IPS-11a (cell line): ENCODE measurements at regions not wholly inside any gene's neighbourhood (a gene's known extent, or its start where the extent isn't known, plus 50 kb on each side); places are given as distances from the start of the nearest gene placed in this dataset.
"Not testable (repeated sequence)": the region's sequence is repeated elsewhere in the genome, so short reads cannot be mapped to it uniquely, and the experiment has no call there.

ENCODE experiments used
- H3K4me3 ChIP-seq: one replicate; pipeline ENCODE4 v1.5.1; 2013; ENCODE audit warnings: low read depth, low read length, control low read depth

DNA sequence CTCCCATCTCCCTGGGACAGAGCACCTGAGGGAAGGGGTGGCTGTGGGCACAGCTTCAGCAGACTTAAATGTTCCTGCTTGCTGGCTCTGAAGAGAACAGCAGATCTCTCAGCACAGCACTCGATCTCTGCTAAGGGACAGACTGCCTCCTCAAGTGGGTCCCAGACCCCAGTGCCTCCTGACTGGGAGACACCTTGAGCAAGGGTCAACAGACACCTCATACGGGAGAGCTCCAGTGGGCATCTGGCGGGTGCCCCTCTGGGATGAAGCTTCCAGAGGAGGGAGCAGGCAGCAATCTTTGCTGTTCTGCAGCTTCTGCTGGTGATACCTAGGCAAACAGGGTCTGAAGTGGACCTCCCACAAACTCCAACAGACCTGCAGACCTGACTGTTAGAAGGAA lies 436.7 kb upstream of the CHRM2 start:
- H3K4me3 ChIP-seq, result not testable (repeated sequence)

DNA sequence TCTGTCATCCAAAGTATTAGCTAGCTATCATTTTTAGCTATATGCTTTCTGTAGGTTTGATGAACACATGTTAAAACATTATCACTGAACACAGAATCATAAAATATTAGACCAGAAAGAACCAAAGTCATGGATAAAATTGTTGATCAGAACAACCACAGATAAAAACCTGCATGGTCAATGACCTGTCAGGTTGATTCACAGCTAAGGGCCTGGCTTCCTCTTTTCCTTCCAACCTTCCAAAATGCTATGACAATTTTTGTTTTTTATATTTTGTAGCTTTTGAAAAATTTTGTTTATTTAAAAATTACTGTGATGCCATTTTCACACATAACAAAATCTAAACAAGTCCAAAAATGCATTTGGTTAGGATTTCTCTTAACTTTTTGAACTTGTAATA lies 444.4 kb upstream of the CHRM2 start:
- no peak overlapping the region for H3K4me3 ChIP-seq

DNA sequence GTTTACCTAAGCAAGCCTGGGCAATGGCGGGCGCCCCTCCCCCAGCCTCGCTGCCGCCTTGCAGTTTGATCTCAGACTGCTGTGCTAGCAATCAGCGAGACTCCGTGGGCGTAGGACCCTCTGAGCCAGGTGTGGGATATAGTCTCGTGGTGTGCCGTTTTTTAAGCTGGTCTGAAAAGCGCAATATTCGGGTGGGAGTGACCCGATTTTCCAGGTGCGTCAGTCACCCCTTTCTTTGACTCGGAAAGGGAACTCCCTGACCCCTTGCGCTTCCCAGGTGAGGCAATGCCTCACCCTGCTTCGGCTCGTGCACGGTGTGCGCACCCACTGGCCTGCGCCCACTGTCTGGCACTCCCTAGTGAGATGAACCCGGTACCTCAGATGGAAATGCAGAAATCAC lies 442.6 kb upstream of the MTPN start:
- not testable (repeated sequence) for H3K4me3 ChIP-seq

DNA sequence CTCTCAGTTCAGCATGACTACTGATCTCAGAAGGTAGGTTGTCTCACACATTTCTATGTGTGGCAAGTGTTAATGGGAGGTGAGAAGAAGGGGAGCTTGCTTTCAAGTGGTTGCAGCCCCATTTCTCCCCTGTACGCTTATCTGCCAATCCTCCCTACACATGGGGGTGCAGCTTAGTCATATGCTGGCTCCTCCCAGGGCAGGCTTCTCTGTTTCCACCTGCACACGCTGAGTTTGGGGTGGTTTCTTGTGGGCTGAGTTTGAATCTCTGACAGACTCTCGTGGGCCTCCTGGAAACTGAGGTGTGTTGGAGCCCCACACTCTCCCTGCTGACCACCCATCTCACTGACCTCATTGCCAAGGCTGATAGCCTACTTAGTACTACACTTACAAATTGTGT lies 435.8 kb upstream of the MTPN start:
- no peak overlapping the region for H3K4me3 ChIP-seq

DNA sequence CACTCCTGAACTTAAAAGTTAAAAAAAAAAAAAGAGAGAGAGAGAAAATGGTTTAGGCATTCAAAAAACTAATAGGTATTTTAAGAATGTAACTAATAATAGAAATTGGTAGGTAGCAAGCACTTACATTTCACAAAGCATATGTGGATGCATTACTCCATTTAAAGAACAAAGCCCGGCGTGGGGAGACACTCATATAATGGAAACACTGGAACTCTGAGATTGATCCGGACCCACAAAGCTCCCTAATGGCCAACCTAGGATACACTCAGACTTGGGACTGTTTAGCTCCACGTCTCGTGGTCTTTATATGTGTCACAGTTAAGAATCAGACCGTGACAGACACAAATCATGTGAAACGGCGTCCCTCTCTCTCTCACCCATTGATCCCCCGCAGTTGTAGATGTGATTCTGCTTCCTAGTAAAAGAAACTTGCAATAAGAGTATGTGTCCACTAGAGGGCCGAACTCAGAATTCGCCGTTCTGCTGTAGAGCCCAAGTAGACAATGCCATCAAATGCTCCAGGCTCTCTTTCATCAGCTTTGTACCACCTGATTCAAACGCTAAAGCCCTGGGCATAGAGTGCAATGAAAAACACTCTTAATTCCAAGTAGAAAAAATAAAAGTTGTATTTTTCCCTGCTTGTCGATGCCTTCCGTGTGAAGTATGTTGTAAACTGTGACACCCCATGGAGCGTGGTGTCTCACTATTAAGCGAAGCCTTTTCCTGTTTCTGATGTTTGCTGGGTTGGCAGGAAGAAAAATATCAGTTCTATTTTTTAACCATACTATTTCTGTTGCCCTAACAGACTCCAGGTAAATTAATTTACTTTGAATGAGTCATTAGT lies 429.0 kb upstream of the MTPN start:
- H3K4me3 ChIP-seq, result no peak overlapping the region

DNA sequence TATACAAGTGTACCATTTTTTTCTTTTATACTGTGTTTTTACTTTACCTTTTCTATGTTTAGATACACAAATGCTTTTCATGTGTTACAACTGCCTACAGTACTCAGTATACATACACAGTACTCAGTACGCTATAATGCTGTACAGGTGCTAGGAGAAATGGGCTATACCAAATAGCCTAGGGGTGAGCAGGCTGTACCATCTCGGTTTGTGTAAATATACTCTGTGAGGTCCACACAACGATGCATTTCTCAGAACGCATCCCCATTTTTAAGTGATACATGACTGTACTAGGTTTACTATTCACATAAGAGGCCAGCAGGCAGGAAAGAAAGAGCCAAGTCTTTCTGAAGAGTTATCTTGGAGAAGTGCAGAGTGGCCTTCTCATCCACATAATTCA lies 426.4 kb upstream of the MTPN start:
- H3K4me3 ChIP-seq, result no peak overlapping the region

DNA sequence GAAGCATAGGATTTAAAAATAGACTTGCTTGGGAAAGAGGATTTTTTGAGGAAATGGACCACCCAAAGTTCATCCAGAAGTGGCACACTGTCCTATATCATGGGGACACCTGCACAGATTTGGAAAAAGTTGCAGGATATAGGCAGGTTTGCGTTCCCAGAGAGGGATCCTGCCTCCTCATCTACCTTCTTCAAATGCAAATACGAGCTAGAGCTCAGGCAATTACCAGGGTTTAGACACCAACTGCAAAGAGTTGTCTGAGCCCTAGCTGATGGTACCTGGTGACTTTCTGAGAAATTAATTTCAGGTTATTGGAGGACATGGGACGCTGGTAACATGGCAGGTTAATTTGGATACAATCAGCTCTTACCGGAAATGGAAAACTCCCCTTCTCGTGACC lies 423.7 kb upstream of the MTPN start:
- H3K4me3 ChIP-seq, result no peak overlapping the region

DNA sequence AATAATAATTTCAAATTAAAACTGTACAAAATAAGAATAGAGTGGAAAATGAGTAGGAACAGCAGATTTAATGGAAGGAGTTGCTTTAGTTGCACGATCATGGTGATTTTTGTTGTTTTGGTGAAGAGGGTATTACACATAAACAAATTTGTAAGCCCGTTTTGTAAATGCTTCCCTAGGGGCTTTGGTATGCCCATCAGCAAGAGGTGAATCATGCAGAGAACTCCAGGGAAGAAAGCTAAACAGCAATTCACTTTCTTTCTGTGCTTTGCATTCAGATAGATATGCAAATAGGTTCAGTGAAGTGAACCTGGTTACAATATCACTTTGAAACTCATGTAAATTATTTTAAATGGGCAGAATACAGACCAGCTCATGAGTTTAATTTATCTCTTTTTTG lies 422.2 kb upstream of the MTPN start:
- H3K4me3 ChIP-seq, result no peak overlapping the region

DNA sequence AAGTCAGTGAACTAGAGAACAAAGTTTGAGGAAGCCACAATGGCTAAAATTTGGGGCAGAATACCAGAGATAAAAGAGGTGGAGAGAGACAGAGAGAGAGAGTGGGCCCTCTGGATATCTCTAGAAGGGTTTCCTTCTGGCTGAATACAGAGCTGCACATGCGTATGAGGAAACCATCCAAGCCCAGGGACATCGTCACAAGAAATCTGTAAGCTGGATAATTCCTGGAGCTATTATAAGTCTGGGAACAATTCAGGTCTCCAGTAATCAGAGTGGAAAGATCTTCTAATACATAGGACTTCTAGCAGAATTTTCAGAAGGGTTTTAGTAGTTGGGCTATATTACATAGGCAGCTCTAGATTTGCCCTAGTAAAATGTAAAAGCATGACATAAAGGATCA lies 415.7 kb upstream of the MTPN start:
- H3K4me3 ChIP-seq, result no peak overlapping the region

DNA sequence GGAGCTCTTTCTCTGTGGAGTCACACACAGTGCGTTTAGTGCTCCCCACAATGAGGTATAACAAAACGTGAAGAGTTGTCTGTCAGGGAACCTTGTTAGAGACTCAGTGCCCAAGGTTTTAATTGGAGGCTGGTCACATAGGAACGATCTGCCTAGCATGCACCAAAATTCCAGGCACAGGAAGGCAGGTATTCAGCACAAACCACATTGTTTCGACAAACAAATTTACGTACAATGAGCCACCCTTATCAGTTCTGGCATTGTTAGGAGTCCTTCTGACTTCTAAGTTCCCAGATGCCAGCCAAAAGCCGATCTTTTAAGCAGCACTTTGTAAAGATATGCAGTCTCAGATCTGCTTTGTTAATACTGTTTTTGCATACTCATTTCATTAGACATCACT lies 414.2 kb upstream of the MTPN start:
- no peak overlapping the region for H3K4me3 ChIP-seq

DNA sequence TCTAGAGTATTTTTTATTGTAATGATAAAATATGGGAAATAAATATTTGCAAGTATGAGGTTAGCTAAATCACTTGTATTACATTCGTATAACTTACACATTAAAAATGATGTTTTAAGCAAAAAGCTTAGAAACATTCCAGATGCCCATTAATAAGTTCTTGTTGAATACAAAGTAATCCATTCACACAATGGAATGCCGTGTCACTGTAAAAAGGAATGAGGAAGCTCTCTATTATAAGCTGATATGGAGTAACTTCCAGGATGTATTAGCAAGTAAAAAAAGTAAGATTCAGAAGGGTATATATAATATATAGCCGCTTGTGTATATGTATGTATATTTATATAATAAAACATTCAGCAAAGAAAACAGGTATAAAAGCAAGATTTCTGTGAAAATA lies 412.8 kb upstream of the MTPN start:
- no peak overlapping the region for H3K4me3 ChIP-seq

DNA sequence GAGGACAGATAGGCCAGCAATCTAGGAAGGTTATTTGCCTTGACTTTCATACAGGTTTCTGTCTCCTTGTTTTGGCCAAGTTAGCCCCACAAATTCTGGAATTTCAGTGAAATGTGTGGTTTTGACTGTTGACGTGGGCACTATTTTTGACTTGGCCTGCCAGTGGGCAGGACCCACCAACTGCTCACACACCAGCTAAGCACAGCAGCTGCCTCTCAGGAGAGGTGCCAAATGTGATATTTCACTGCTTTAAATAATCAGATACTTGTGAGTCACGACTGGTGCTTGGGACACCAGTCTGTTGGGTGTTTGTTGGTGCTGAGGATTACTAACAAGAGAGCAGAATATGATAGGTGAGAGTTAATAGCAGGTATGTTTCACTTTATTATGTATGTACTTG lies 409.7 kb upstream of the MTPN start:
- no peak overlapping the region for H3K4me3 ChIP-seq

DNA sequence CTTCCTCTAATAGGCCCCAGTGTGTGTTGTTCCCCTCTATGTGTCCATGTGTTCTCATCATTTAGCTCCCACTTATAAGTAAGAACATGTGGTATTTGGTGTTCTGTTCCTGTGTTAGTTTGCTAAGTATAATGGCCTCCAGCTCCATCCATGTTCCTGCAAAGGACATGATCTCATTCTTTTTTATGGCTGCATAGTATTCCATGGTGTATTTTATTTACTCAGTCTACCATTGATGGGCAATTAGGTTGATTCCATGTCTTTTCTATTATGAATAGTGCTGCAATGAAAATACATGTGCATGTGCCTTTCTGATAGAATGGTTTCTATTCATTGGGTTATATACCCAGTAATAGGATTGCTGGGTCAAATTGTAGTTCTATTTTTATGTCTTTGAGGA lies 394.2 kb upstream of the MTPN start:
- H3K4me3 ChIP-seq, result not testable (repeated sequence)

DNA sequence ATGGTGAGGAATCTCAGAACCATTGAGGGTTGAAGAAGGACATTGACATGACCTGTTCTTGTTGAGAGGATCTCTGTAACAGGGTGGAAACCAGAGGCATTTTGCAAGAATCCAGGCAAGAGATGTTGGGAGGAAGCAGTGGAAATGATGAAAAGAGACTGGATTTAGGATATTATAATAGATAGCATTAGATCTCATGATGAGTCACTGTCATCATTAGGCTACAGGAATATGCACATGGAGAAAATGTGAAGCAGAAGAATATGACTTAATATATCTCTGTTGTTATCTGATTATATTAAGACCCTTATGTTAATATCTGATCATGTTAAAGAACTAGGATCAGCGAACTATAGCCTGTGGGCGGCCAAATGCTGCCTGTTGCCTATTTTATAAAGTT lies 393.0 kb upstream of the MTPN start:
- no peak overlapping the region for H3K4me3 ChIP-seq

DNA sequence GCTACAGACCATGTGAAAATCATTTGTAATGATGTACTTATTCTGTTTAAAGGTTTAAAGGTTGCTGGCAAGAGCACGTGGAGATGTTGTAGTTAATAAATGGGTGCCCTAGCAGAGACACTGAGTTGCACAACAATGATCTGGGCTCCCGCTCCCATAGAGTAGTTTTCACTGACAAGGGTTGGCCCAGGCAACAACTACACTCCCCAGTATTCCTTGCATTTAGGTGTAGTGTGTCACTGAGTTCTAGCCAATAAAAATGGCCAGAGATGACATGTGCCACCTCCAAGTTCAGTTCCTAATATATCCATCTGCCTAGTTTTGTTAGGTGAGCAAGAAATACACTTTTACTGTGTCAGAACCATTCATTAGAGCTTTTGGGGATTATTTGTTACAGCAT lies 392.1 kb upstream of the MTPN start:
- no peak overlapping the region for H3K4me3 ChIP-seq

DNA sequence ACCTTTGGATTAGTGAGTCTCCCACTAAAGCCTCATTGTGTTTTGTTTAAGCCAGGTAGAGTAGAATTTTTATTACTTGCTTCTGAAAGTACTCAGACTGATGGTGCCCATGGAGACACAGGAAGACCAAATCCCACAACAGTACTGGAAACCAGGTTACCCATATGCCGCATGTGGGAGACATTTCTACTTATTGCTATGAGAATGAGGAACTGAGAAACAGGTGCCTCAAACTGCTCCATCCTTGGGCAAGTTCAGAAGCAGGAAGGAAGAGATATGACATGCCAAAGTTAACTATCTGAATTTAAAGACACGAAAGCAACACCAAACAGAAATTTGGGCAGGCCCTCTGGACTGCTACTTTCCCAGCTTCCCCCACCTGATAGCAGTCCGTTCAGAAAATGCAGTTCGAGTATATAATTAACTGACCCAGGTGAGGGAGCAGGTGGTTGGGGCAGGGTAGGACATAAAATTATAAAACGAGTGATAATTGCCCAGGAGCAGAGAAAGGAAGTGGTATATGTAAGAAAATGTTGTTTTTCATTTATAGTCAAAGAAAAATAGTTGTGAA lies 382.3 kb upstream of the MTPN start:
- H3K4me3 ChIP-seq, result no peak overlapping the region

DNA sequence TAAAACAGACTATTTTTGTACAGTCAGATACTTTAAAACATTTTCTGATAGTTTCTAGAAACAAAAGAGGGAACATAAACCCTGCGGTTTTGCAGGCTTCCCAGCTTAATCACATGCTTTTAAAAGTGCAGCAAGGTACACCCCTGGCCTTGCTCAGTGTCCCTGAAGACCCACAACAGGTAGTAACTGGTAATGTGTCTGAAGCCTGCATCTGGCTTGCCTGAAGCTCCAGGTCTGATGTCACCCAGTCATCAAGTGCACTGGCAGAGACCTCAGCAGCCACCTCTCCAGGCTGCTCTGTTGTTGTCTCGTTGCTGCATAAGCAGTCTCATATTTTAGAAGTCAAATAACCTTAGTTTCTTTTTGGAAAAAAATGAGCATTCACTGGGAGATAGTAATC lies 376.1 kb upstream of the MTPN start:
- no peak overlapping the region for H3K4me3 ChIP-seq

DNA sequence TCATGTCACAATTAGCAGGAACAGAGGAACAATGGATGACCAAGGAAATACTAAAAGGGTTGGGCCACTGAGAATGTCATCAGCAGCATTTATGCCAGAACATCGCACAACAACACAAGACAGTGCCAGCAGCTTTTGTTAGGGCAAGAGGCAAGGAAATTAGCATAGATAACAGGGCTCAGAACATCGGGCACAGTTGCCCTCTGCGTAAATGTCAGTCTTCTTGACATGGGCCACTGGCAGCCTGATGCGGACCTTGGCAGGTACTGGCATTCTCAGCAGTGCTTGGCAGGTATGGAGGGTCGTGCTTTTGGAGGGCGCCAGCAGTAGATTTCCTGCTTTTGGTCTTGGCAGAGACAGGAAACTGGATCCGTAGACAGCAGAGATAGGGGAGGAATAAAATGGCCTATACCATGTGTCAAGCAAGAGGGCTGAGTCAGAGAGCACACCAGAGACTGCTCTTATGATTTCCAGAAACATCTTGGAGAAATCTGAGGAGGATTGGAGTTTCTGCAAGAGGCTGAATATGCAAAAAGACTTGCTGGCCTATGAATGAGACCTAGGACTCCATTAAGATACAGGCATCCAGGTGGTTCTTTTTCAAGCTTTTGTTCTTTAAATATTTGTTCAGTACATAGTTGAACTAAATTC lies 371.5 kb upstream of the MTPN start:
- no peak overlapping the region for H3K4me3 ChIP-seq

DNA sequence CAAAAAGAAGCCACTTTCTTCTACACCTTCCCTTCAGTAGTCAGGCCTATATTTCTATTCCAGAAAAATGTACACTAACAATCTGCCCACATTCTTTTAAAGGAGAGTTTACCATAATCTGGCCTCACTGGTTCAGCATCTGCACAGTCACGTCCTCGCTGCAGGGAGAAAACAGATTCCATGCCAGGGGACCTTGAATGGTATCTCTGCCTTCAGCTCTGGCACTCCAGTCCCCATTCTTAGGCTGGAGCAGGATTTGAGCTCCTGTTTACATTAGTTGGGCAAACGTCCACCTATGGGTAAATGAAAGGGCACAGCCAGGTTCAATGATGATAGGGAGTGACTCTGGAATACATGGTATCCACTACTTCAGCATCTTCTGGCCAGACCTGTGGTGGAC lies 371.0 kb upstream of the MTPN start:
- no peak overlapping the region for H3K4me3 ChIP-seq

DNA sequence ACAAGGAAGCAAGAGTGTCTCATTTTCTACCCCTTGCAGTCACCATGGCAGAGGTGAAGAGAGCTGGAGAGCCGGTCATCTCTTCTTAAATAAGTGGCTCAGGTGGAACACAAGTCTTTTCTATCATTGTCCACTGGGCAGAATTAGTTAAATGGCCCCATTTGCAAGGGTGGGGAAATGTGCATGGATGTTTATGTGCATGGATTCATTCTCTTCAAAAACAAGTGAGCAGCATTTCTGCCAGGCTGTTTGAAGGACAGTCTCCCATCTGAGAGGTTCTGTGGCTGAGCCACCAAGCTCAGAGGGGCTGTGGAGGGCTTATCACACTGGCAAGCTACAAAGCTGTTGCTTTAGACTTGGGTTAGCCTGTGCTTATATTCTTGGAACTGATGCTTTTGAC lies 370.3 kb upstream of the MTPN start:
- H3K4me3 ChIP-seq, result no peak overlapping the region

DNA sequence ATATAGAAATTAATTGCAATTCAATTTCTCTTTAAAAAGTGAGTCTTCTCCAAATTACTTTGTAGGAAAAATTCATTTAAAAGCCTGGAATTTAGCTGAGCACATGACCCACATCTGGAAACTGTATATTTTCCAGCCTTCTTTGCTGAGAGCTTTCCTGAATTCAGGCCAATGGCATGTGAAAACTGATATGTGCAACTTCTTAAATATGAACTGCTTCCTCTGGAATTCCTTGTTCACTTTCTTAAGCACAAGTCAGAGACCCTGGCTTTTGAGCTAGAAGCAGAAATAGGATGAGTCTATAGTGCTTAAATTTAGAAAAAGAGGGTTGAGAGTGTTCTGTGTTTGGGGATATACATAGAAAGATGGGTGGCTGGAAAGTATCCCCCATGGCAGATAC lies 365.1 kb upstream of the MTPN start:
- H3K4me3 ChIP-seq, result no peak overlapping the region

DNA sequence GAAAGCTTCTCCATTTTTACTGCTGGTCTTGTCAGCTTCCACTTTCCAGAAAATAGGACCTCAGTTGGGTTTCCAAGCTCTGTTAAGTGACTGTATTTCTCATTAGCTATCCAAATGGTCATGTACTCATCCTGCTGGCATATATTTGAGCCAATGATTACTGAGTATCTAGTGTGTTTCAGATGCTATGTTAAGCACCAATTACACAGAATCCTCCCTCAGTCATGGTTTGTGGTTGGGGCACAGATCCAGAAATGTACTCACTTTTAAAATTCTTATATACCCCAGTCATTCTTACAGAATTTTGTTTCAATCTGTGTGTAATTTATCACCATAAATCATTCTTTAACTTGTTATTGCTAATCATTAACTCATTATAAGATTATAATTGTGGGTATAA lies 362.3 kb upstream of the MTPN start:
- no peak overlapping the region for H3K4me3 ChIP-seq
